GM10248 (cell line): ENCODE measurements at regions not wholly inside any gene's neighbourhood (a gene's known extent, or its start where the extent isn't known, plus 50 kb on each side); places are given as distances from the start of the nearest gene placed in this dataset.

Source experiments
- CTCF ChIA-PET: fragments of 300-600 bp; sonication (Branson Sonifier 250); formaldehyde crosslinking; extraction: SDS; loops from one replicate; lab custom pipeline; 2021; ENCODE audit warnings: antibody characterized with exemption; lab: Yijun Ruan, JAX
- POLR2A ChIA-PET: fragments of 350-650 bp; sonication (Branson Sonifier 250); formaldehyde crosslinking; extraction: SDS; loops from one replicate; lab custom pipeline; 2020; ENCODE audit warnings: antibody characterized with exemption; lab: Yijun Ruan, JAX
- DNase-seq: peaks from one replicate; pipeline ENCODE4 v3.0.0; 2012; ENCODE audit errors: extremely low spot score
- CTCF ChIP-seq: IDR thresholded peaks from 2 replicates; pipeline ENCODE4 v1.5.1; 2012; ENCODE audit warnings: mild to moderate bottlenecking, low read depth; ENCODE audit errors: extremely low read depth, missing control alignments, control extremely low read depth

- POLR2A ChIA-PET: no interaction called here
- TF ChIP-seq CTCF: no peak
- CTCF ChIA-PET: no interaction called here
- no peak for DNase-seq
Observed at GRCh38 chr12:126685636-126686035, 1581.3 kb upstream of the TMEM132C start.

DNA sequence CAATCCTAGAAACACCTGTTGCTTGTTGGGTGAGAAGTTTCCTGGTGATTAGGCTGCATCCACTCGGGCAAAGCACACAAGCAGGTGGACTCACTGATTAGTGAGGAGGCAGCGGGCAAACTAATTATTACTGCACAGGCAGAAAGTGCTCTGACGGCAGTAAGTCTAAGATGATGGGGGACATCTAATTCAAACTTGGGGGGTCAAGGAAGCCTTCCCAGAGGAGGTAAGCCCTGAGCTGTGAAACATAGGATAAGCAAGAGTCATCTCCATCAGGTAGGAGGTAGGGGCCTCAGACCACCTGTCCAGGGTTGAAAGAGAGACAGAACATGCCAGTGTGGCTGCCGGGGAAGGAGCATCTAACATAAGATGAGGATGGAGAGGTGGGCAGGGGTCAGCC is 1578.4 kb upstream of the TMEM132C start:
- ChIA-PET CTCF (no interaction called here), POLR2A (no interaction called here)
- TF ChIP-seq CTCF: no peak
- no peak for DNase-seq

DNA sequence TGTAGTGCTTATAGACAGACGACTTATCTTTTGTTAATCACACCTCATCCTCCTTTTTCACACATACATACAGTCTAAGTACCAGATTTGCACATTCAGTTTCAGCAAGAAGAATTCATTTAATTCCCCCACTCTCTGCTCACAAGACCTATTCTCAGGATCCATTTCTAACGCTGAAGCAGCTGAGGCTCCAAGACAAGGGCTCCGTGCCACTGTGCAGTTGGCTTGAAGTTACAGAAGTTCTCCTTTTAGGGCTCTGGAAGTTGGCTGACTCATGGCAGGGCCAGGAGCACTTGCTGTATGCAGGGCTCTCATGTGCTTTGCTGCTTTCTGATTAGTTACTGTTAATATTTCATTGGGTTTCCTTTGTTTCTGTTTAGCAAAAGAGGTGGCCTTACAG is 1566.9 kb upstream of the TMEM132C start:
- no peak for DNase-seq
- ChIA-PET POLR2A (no interaction called here), CTCF (no interaction called here)
- TF ChIP-seq CTCF: no peak

DNA sequence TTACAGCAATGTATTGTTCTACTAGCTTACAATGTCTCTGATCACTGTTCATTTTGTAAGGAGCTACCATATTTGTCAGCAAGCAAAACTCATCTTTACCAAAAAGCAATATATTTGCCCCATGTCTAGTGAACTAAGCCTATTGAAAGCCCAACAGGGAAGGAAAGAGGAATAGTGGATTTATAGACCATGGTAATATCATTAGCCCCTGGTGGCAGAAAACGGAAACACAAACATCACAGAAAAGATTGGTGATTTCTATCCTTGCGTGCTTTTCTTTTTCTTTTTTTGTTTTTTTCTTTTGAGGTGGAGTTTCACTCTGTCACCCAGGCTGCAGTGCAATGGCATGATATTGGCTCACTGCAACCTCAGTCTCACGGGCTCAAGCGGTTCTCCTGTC is 1562.4 kb upstream of the TMEM132C start:
- ChIA-PET POLR2A (no interaction called here), CTCF (no interaction called here)
- no peak for TF ChIP-seq CTCF
- no peak for DNase-seq

GRCh38 chr12:126706300-126706699 is 1560.7 kb upstream of the TMEM132C start:
- DNase-seq: no peak
- no peak for TF ChIP-seq CTCF
- CTCF ChIA-PET: interaction anchor here (0.6 to 1.2 kb wide), 2 partner anchors 13 to 161 kb away, joined by 3 read pairs; no protein-coding TSS in a partner anchor
- POLR2A ChIA-PET: no interaction called here

DNA sequence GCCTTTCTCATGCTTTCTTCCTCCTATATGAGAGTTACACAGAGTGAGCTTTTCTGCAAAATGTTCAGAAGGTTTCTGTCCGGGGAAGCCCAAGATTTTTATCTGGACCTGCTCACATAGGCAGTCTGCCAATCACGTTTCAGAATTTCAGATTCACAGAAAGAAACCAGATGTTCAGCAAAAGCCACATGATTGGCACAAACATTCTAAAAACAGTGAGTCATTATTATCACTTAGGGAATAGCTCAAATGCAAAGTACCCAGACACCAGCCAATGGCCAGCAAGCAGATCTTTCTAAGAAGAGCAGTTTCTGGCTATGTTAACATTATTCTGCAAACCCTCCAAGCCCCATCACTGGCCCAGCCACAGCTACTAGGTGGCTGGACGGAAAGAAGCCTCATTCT is 1558.5 kb upstream of the TMEM132C start:
- CTCF ChIA-PET: interaction anchor here (1.0 kb wide), 1 partner anchor 22 kb away, joined by 4 read pairs; no protein-coding TSS in a partner anchor
- POLR2A ChIA-PET: no interaction called here
- DNase-seq: no peak
- no peak for TF ChIP-seq CTCF
